NCI-H748 treated with DMSO at 0.1 percent for 48 hours (cell line): ENCODE measurements at regions not wholly inside any gene's neighbourhood (a gene's known extent, or its start where the extent isn't known, plus 50 kb on each side); places are given as distances from the start of the nearest gene placed in this dataset.

ENCODE experiments used
- DNase-seq: peaks from one replicate; lab custom pipeline; 2025; lab: John Stamatoyannopoulos, UW

DNA sequence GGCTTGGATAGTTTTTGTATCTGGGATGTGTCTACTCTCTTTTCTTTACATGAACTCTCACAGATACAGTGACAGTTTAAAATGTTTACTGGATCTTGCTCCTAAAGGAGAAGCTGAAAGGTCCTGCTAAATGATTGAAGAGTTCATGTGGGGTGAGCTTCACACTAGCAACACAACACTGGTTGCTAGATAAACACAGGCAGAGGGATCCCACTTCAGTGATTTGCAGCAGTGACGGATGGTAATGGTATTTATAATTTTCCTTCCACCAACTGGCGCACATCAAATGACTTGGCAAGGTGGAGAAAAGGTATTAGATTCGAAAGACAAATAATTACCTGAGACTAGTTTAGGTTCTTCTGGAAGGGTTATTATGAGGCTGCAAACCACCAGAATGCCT lies 270.2 kb downstream of the TBX15 start:
- DNase-seq, result peak; percentile 25

DNA sequence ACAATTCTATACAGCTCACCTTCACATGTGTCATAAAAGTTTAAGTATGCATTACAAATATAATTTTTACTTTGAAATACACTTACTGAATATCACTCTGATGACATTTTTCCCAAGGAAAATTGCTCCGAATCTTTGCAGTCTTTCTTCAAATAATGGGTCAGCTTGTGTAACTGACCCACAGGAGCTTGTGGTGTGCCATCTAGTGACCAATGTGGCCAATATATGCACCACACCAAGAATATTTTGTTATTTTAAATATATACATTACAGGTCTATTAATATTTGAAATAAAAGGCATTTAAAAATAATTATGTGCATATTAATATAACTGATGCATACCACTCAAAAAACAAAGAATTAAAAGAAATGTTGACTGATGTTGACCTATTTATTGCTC lies 271.4 kb downstream of the TBX15 start:
- no peak for DNase-seq

DNA sequence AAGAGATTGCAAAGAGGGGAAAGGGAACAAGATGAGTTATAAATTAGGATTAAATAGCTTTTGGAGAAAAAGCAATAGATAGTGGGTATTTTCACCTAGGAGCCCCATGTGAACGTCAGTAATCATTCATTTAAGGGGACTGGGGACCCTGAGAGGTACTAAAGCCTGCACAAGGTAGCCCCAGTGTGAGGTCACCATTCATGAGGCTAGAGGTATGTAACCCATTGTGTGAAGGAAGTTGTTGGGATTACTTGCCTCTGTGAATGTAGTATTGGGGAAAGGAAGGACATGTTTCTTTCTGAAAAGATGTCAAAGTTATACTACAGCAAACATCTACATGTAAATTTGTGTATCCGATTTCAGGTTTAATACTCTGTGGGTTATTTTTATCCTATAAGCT lies 276.8 kb downstream of the TBX15 start:
- no peak for DNase-seq

GRCh38 chr1:118698911-118699310 lies 289.2 kb downstream of the TBX15 start:
- DNase-seq, result no peak

DNA sequence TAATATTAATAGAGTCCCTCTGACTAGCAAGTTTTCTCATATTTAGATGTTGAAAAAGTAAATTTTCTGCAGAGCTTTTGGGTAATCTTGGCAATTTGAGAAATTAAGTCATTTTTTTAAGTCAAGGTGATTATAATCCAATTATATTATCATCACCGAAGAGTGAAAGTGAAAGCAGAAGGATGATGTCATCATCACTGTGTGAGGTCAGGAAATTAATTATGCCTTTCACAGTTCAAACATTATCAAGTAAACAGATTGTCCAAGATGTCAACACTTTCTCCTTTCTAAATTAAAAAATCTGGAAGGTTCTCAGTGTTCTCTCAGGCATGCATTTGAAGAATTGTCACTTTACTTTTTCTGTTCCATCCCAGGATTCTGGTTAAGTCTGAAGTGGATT lies 296.0 kb downstream of the TBX15 start:
- DNase-seq, result no peak

DNA sequence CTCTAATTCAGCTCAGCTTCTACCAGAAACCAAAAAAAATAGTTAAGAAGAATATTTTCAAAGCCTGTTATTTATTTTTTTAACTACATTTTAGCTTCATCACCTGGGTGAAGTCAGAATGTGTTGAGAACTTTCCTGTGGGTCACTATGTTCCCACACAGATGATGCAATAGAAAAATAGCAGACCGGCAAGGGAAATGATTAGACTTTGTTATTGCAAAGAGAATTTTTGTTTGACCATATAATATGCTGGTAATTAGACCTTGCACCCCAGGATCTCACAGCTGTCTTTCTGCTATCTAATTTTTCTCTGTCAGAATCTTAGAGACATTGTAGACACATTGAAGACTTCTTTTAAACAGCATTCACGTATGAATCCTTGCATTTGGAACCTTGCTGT lies 299.3 kb downstream of the TBX15 start:
- no peak for DNase-seq

- DNase-seq, result no peak
Measured at GRCh38 chr1:118661769-118662320, 326.3 kb downstream of the TBX15 start.

DNA sequence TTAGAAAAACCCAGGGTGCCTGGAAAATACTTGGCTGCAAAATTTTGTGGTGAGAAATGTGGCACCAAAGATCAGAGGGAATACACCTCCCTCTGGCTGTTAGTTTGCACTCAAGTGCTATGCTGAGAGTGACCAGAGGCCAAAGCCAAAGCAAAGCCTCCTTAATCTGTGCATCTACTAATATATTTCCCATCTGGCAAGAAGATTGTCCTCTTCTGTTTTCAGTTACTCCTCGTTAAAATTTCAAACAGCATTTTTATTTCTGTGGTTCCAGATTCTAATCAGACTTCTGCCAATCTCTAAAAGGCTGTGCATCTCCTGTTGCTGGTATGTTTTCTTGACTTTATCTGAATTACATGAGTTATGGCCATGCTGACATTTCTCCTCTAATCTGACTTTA lies 327.4 kb downstream of the TBX15 start:
- DNase-seq, result no peak

- no peak for DNase-seq
Measured at GRCh38 chr1:118659646-118660045, 328.5 kb downstream of the TBX15 start.

- no peak for DNase-seq
Measured at GRCh38 chr1:118650107-118650807, 337.9 kb downstream of the TBX15 start.

GRCh38 chr1:118649369-118650106 lies 338.6 kb downstream of the TBX15 start:
- DNase-seq, result no peak

- DNase-seq, result peak; percentile 97
Measured at GRCh38 chr1:118636004-118636403, 352.1 kb downstream of the TBX15 start.

GRCh38 chr1:118627435-118627834 lies 360.7 kb downstream of the TBX15 start:
- no peak for DNase-seq

- peak; percentile 25 for DNase-seq
Measured at GRCh38 chr1:118621839-118622238, 366.3 kb downstream of the TBX15 start.

DNA sequence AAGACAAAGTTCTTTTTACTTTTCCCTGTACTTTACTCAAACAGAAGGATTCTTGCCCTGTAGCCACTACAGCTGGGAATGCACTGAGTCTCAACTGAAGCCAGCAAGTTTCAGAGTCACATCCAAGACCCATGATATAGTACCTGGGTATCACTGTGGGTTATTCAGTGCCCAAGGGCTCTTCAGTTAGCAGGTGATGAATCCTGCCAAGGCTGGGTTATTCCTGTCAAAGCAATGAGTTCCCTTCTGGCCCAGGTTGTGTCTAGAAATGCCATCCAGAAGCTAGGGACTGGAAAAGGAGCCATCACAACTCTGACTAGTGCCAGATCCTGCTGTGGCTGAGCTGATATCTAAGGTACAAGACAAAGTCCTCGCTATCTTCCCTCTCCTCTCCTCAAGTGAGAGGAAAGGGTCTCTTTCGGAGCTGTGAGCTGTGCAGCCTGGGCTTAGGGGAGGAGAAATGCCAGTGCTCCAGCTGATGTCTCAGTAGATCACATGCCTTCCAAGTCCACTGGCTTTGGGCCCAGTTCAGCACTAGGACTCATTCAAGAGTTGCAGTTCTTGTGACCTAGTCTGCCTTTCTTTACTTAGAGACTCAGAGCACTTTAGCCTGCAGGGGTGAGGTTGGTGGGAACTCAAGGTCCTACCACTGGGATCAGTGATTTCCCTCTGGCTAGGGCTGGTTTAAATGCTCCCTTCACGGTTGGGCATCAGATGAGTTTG lies 369.4 kb downstream of the TBX15 start:
- DNase-seq, result no peak

GRCh38 chr1:118617916-118618315 lies 370.2 kb downstream of the TBX15 start:
- DNase-seq, result no peak

DNA sequence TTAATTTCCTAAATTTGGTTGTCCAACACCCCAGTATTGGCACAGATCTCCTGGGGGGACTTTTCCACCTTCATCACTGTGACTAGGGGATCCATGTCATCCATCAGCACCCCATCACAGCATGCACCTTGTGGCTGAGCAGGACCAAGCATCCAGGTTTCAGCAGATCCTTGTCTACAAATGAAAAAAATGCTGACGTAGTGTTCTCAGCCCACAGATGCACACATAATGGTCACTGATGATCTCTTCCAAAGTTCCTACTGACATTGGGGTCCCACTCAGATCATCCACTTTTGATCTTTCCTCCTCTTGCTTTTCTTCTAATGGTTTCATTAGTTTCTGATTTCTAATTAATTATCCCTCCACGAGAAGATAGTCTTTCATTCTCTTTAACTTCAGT lies 373.1 kb downstream of the TBX15 start:
- DNase-seq, result no peak

DNA sequence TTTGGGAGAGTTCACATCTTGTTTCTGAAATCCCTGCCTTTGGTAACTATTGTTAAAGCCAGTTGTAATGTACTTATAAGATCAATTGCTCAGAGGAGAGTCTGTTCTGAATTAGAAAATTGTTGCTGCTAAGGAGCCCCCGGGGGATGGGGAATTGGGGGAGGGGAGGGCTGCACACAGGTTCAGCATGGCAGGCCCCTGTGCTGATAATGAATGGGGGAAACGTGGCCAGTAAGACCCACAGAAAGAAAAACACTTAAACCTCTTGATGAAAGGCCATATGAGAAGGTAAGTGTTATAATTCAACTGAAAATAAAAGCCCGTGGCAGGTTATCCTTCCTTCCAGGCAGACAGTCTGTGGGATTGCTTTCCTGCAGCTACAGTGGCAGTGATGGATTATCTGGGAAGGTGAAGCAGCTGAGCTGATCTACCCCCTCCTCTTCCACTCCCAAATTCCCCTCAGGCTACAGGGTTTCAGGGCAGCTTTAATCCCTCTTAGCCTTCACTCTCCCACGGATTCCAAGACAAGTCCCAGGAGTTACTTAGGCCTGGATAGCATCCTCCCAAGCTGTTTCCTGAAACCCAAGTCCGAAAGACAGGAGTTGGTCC lies 398.8 kb downstream of the TBX15 start:
- no peak for DNase-seq

- no peak for DNase-seq
Measured at GRCh38 chr1:118588566-118588965, 399.6 kb downstream of the TBX15 start.

DNA sequence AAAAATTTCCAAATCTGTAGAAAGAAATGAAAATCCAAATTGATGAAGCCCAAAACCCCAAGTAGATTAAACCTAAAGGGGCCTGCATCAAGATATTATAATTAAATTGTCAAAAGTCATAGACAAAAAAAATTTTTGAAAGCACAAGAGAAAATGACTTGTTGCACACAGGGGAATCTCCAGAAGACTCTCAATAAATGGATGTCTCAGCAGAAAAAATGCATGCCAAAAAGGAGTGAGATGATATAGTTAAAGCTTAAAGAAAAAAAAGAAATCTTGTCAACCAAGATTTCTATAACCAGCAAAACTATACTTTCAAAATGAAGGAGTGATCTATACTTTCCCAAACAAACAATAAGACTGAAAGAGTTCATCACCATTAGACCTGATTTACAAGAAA lies 393.2 kb upstream of the SPAG17 start:
- DNase-seq, result no peak

GRCh38 chr1:118575060-118575459 lies 390.0 kb upstream of the SPAG17 start:
- no peak for DNase-seq

DNA sequence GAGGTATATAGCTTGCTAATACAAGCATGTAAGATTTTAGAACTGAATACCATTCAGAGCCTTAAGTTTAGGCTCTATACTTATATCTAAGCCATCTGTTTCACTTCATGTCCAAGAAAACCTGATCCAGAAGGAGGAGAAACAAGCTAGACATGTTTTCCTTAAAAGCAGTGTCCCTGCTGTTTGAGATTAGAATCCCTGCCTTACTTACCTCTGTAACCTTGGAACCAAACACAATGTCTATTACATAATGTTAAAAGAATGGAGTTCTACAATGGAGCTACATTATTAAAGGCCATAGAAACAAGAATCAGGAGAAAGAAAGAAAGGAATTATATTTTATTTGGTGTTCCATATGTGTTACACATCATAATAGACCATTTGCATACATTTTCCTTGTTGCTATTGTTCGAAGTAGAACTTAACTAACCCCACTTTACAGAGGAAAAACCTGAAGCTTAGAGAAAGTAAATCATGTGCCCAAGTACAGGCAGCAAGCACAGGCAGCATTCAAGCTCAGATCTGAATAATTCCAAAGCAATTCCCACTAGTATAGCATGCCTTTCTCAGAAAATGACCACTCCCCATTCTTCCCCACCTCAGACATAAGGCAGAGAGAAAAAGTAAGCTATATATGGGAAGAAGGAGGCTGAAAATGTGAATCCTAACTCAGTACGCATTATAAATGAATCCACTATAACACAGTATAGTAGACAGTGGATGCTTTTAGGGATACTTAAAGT lies 380.1 kb upstream of the SPAG17 start:
- no peak for DNase-seq
